ENCODE measurements at regions not wholly inside any gene's neighbourhood (a gene's known extent, or its start where the extent isn't known, plus 50 kb on each side); places are given as distances from the start of the nearest gene placed in this dataset.
A peak's percentile ranks its signal among the peaks of the same experiment; 100 is the strongest.

- H3K4me1 Mint-ChIP-seq: peaks cover 11% of the 10 kb centered on the region
- H3K27ac Mint-ChIP-seq: no peak overlapping the region
- H3K36me3 Mint-ChIP-seq: no peaks in the 10 kb centered on the region
- H3F3A ChIP-seq (ENCODE audit: low read depth): peaks cover 11% of the 10 kb centered on the region
- H3K9me3 Mint-ChIP-seq: peaks cover 2% of the 10 kb centered on the region
- H3K79me2 ChIP-seq (ENCODE audit: low read depth): no peaks in the 10 kb centered on the region
- peak overlapping the region; percentile 60 for H3K4me3 Mint-ChIP-seq
- no peak overlapping the region for H3K9ac ChIP-seq
- no peak for TF ChIP-seq EZH2phosphoT487 (IDR thresholded peaks at IDR 0.05)
- TF ChIP-seq EZH2 (IDR thresholded peaks at IDR 0.05): no peak
- TF ChIP-seq CTCF (IDR thresholded peaks at IDR 0.05): peak; percentile 75
- peaks cover 9% of the 10 kb centered on the region for H3K4me1 ChIP-seq
- no peaks in the 10 kb centered on the region for H3K27me3 ChIP-seq
- H3K4me3 ChIP-seq: peak overlapping the region; percentile 27
- DNase-seq (ENCODE audit: low spot score): peak; percentile 71
- peak overlapping the region; percentile 85 for H2AFZ ChIP-seq (replicated peaks)
- no peaks in the 10 kb centered on the region for H4K20me1 ChIP-seq (ENCODE audit: low read depth)
- peak overlapping the region; percentile 7 for H3K27ac ChIP-seq
- H3K9me3 ChIP-seq (ENCODE audit: low read depth): no peaks in the 10 kb centered on the region
- H3K36me3 ChIP-seq: no peaks in the 10 kb centered on the region
- peak overlapping the region; percentile 66 for H3K4me2 ChIP-seq
- H3K27me3 Mint-ChIP-seq (ENCODE audit: insufficient read depth, low read depth): no peaks in the 10 kb centered on the region
These were observed 1577.0 kb downstream of the NCAM2 start for GRCh38 chr21:22575165-22575584.

GRCh38 chr21:22579741-22580140 lies 1581.5 kb downstream of the NCAM2 start:
- no peaks in the 10 kb centered on the region for H3K36me3 Mint-ChIP-seq
- H3K4me1 ChIP-seq: peaks cover 9% of the 10 kb centered on the region
- no peaks in the 10 kb centered on the region for H3K79me2 ChIP-seq (ENCODE audit: low read depth)
- H3K36me3 ChIP-seq: no peaks in the 10 kb centered on the region
- no peaks in the 10 kb centered on the region for H3K9me3 Mint-ChIP-seq
- H3K27me3 Mint-ChIP-seq (ENCODE audit: insufficient read depth, low read depth): no peaks in the 10 kb centered on the region
- H3K4me3 Mint-ChIP-seq: no peak overlapping the region
- no peak overlapping the region for H3K9ac ChIP-seq
- TF ChIP-seq EZH2phosphoT487 (IDR thresholded peaks at IDR 0.05) (no peak), CTCF (IDR thresholded peaks at IDR 0.05) (no peak), EZH2 (IDR thresholded peaks at IDR 0.05) (no peak)
- H3K27ac ChIP-seq: no peak overlapping the region
- peaks cover 11% of the 10 kb centered on the region for H3K4me1 Mint-ChIP-seq
- H3K27me3 ChIP-seq: no peaks in the 10 kb centered on the region
- DNase-seq (ENCODE audit: low spot score): no peak
- no peak overlapping the region for H3K4me2 ChIP-seq
- H2AFZ ChIP-seq (replicated peaks): no peak overlapping the region
- H3F3A ChIP-seq (ENCODE audit: low read depth): peaks cover 11% of the 10 kb centered on the region
- no peak overlapping the region for H3K27ac Mint-ChIP-seq
- no peaks in the 10 kb centered on the region for H3K9me3 ChIP-seq (ENCODE audit: low read depth)
- H3K4me3 ChIP-seq: no peak overlapping the region
- H4K20me1 ChIP-seq (ENCODE audit: low read depth): no peaks in the 10 kb centered on the region

GRCh38 chr21:22582026-22582425 lies 1583.8 kb downstream of the NCAM2 start:
- Histone ChIP-seq H3K79me2 (ENCODE audit: low read depth) (no peaks in the 10 kb centered on the region), H3K9me3 (ENCODE audit: low read depth) (no peaks in the 10 kb centered on the region), H3K9ac (no peak overlapping the region), H3K4me2 (no peak overlapping the region), H3K4me3 (no peak overlapping the region), H3K4me1 (no peaks in the 10 kb centered on the region), H3K36me3 (no peaks in the 10 kb centered on the region), H3K27me3 (no peaks in the 10 kb centered on the region), H2AFZ (replicated peaks) (no peak overlapping the region), H4K20me1 (ENCODE audit: low read depth) (no peaks in the 10 kb centered on the region), H3F3A (ENCODE audit: low read depth) (no peaks in the 10 kb centered on the region), H3K27ac (no peak overlapping the region)
- Mint-ChIP-seq H3K4me1 (no peaks in the 10 kb centered on the region), H3K36me3 (no peaks in the 10 kb centered on the region), H3K9me3 (no peaks in the 10 kb centered on the region), H3K27ac (no peak overlapping the region), H3K4me3 (no peak overlapping the region), H3K27me3 (ENCODE audit: insufficient read depth, low read depth) (no peaks in the 10 kb centered on the region)
- TF ChIP-seq CTCF (IDR thresholded peaks at IDR 0.05): no peak
- TF ChIP-seq EZH2phosphoT487 (IDR thresholded peaks at IDR 0.05): no peak
- TF ChIP-seq EZH2 (IDR thresholded peaks at IDR 0.05): no peak
- no peak for DNase-seq (ENCODE audit: low spot score)

All from neural progenitor cell (in vitro differentiated cells).